C4-2B (cell line): ENCODE measurements at regions not wholly inside any gene's neighbourhood (a gene's known extent, or its start where the extent isn't known, plus 50 kb on each side); places are given as distances from the start of the nearest gene placed in this dataset.

ENCODE experiments used
- ZFX ChIP-seq: fragments of 450-650 bp; IDR thresholded peaks from 2 replicates; pipeline ENCODE4 v1.6.1; 2017
- TF ChIP-seq, protein P1 (sequence below): fragments of 450-650 bp; conservative IDR thresholded peaks from 2 replicates; pipeline ENCODE4 v1.5.1; 2017; ENCODE audit warnings: mild to moderate bottlenecking

DNA sequence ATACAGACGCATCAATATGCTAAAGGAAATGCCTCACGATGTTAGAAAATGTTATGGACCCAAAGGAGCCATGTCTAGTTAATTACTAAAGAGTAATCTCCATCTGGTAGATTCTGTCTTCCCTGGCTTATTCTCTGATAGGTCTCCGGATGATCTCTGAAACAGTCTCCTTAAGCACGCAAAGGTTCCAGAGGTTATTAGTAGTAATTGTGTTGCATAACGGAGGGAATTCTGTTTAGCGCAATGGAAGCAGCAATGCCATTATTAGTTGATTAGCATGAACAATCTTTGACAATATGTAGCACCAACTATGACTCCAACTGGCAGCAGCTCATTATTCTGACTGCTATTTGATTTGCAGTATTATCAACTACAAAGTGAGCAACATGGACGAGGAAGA lies 952.5 kb upstream of the SEMA6D start:
- TF ChIP-seq, protein P1, sequence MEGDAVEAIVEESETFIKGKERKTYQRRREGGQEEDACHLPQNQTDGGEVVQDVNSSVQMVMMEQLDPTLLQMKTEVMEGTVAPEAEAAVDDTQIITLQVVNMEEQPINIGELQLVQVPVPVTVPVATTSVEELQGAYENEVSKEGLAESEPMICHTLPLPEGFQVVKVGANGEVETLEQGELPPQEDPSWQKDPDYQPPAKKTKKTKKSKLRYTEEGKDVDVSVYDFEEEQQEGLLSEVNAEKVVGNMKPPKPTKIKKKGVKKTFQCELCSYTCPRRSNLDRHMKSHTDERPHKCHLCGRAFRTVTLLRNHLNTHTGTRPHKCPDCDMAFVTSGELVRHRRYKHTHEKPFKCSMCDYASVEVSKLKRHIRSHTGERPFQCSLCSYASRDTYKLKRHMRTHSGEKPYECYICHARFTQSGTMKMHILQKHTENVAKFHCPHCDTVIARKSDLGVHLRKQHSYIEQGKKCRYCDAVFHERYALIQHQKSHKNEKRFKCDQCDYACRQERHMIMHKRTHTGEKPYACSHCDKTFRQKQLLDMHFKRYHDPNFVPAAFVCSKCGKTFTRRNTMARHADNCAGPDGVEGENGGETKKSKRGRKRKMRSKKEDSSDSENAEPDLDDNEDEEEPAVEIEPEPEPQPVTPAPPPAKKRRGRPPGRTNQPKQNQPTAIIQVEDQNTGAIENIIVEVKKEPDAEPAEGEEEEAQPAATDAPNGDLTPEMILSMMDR: no peak
- TF ChIP-seq ZFX: no peak
